Neutrophil (primary cell): ENCODE measurements at regions not wholly inside any gene's neighbourhood (a gene's known extent, or its start where the extent isn't known, plus 50 kb on each side); places are given as distances from the start of the nearest gene placed in this dataset.

Source experiments
- H3K27ac ChIP-seq: fragments of 200-600 bp; sonication (generic); 2 replicates; pipeline ENCODE4 v1.5.1; 2016; ENCODE audit warnings: mild to moderate bottlenecking, moderate library complexity
- H3K27me3 ChIP-seq: fragments of 200-600 bp; sonication (generic); 2 replicates; pipeline ENCODE4 v1.6.0; 2016; ENCODE audit warnings: mild to moderate bottlenecking
- H3K36me3 ChIP-seq: fragments of 200-600 bp; sonication (generic); 2 replicates; pipeline ENCODE4 v1.5.1; 2017
- H3K4me1 ChIP-seq, 2 experiments: fragments of 200-600 bp in 1 of 2; sonication (generic) in 1 of 2; 1 replicate in 1 of 2; 2 replicates in 1 of 2; pipeline versions ENCODE4 v1.5.1 to v1.6.1; 2013 to 2016; ENCODE audit warnings: low read depth in 1 of 2, low read length in 1 of 2, mild to moderate bottlenecking in 1 of 2, moderate library complexity in 1 of 2; ENCODE audit not compliant: control insufficient read depth in 1 of 2, insufficient read depth in 1 of 2
- H3K4me3 ChIP-seq, 2 experiments: fragments of 200-600 bp in 1 of 2; sonication (generic) in 1 of 2; 1 replicate in 1 of 2; 2 replicates in 1 of 2; pipeline ENCODE4 v1.5.1; 2013 to 2016; ENCODE audit warnings: low read depth in 1 of 2, low read length in 1 of 2, mild to moderate bottlenecking in 1 of 2, moderate library complexity in 1 of 2
- H3K9me3 ChIP-seq: fragments of 200-600 bp; sonication (generic); 2 replicates; pipeline ENCODE4 v1.5.1; 2016
- CTCF ChIP-seq: fragments of 200-600 bp; sonication (generic); IDR thresholded peaks from 2 replicates; pipeline ENCODE4 v1.5.1; 2016; ENCODE audit warnings: antibody characterized with exemption

- TF ChIP-seq CTCF: no peak
- Histone ChIP-seq H3K36me3 (no peaks in the 10 kb centered on the region), H3K4me3 (no peak overlapping the region), H3K27me3 (no peaks in the 10 kb centered on the region), H3K9me3 (no peaks in the 10 kb centered on the region), H3K4me1 (no peaks in the 10 kb centered on the region), H3K27ac (no peak overlapping the region)
Measured at GRCh38 chr6:141551318-141551717, 581.4 kb upstream of the GJE1 start.

DNA sequence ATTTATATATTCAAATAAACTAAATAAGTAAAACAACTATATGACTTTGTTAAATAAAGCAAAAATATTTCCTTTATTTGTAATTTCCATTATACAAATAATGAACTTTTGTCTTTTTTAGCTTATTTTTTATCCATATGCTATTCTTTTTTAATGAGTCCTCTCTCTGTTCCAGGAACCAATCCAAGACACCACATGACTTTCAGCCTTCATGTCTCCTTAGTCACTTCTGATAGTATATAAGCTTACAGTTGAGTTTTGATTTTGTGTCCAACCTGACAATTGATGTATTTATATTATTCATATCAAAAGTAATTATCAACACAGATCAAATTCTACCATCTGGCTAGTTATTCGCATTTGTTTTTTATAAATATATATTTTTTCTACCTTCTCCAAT lies 582.3 kb upstream of the GJE1 start:
- H3K4me3 ChIP-seq: no peak overlapping the region
- no peaks in the 10 kb centered on the region for H3K9me3 ChIP-seq
- H3K27ac ChIP-seq: no peak overlapping the region
- TF ChIP-seq CTCF: no peak
- H3K27me3 ChIP-seq: no peaks in the 10 kb centered on the region
- no peaks in the 10 kb centered on the region for H3K36me3 ChIP-seq
- no peaks in the 10 kb centered on the region for H3K4me1 ChIP-seq

- Histone ChIP-seq H3K4me3 (no peak overlapping the region), H3K36me3 (no peaks in the 10 kb centered on the region), H3K27me3 (no peaks in the 10 kb centered on the region), H3K9me3 (no peaks in the 10 kb centered on the region), H3K27ac (no peak overlapping the region), H3K4me1 (no peaks in the 10 kb centered on the region)
- TF ChIP-seq CTCF: no peak
Measured at GRCh38 chr6:141548966-141549365, 583.8 kb upstream of the GJE1 start.

DNA sequence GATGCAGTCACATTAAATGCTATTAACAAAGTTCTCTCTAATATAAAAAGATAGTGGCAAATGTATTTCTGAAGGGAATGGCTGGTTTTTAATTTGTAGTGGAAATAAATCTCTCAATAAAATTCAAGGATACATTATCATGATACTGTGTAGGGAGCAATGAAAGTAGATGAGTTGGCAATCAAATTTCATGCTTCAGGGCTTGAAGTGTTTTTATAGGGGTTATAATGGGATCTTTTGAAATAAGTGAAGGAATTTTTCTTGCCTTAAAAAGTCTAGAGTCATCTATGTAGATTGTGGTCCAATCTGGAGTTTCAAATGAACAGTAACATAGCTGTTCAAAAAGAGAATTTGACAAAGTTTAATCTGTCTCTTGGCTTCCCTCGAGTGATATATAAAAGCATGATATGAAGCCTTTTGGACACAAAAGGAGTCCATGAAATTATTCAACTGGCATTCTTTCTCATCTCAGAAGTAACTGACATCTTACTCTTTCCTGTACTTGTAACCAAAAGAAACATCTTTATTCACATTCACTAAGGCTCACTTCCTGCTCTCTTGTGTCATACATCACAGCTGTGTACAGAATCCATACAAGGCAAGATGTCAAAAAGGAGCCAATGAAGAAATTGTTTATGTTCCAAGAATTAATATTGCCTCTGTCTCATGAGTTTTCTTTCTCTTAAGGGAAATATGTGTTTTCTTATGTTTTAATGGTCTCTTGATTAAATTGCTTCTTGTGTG lies 591.0 kb upstream of the GJE1 start:
- no peaks in the 10 kb centered on the region for H3K36me3 ChIP-seq
- H3K4me1 ChIP-seq: no peaks in the 10 kb centered on the region
- no peak for TF ChIP-seq CTCF
- no peaks in the 10 kb centered on the region for H3K9me3 ChIP-seq
- H3K27me3 ChIP-seq: no peaks in the 10 kb centered on the region
- H3K27ac ChIP-seq: no peak overlapping the region
- no peak overlapping the region for H3K4me3 ChIP-seq

DNA sequence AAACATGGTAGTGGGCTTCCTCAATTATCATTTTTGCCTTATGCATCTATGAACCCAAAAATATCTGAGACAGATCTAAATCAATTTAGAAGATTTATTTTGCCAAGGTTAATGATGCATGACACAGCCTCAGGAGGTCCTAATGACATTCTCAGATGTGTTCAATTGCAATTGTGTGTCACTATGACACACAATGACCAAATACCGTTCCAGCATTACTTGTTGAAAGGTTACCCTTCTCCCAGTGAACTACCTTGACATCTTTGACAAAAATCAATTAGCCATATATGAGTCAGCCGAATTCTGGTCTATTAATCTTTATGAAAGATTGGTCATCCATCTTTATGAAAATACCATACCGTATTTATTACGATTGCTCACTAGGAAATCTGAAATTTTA lies 592.5 kb upstream of the GJE1 start:
- no peaks in the 10 kb centered on the region for H3K27me3 ChIP-seq

More for the DNA sequence above, 592.5 kb upstream of the GJE1 start:
- TF ChIP-seq CTCF: no peak
- Histone ChIP-seq H3K9me3 (no peaks in the 10 kb centered on the region), H3K27ac (no peak overlapping the region), H3K4me3 (no peak overlapping the region), H3K4me1 (no peaks in the 10 kb centered on the region), H3K36me3 (no peaks in the 10 kb centered on the region)
